HG02884 (cell line): ENCODE measurements at regions not wholly inside any gene's neighbourhood (a gene's known extent, or its start where the extent isn't known, plus 50 kb on each side); places are given as distances from the start of the nearest gene placed in this dataset.

Source experiments
- ATAC-seq: cut with Tn5 transposase; IDR thresholded peaks from one replicate; pipeline ENCODE4 v1.9.1; 2021; ENCODE audit warnings: mild to moderate bottlenecking, moderate library complexity; ENCODE audit not compliant: unreplicated experiment

GRCh38 chr13:106063591-106064313, 471.7 kb downstream of the EFNB2 start:
- ATAC-seq, result no peak

GRCh38 chr13:106061781-106062180, 473.7 kb downstream of the EFNB2 start:
- no peak for ATAC-seq

GRCh38 chr13:106056851-106057250, 478.6 kb downstream of the EFNB2 start:
- no peak for ATAC-seq

- ATAC-seq, result no peak
These were observed 483.2 kb downstream of the EFNB2 start for GRCh38 chr13:106052200-106052767.

- no peak for ATAC-seq
These were observed 486.3 kb downstream of the EFNB2 start for GRCh38 chr13:106049171-106049570.

GRCh38 chr13:106048386-106048785, 487.1 kb downstream of the EFNB2 start:
- ATAC-seq, result no peak

GRCh38 chr13:106047859-106048258, 487.6 kb downstream of the EFNB2 start:
- ATAC-seq, result no peak

GRCh38 chr13:106042996-106043581, 492.4 kb downstream of the EFNB2 start:
- no peak for ATAC-seq

GRCh38 chr13:106041445-106041844, 494.0 kb downstream of the EFNB2 start:
- ATAC-seq, result no peak

GRCh38 chr13:106038752-106039151, 496.7 kb downstream of the EFNB2 start:
- no peak for ATAC-seq

GRCh38 chr13:106036870-106037269, 498.6 kb downstream of the EFNB2 start:
- no peak for ATAC-seq

- no peak for ATAC-seq
These were observed 501.3 kb downstream of the EFNB2 start for GRCh38 chr13:106034201-106034600.

- no peak for ATAC-seq
These were observed 501.8 kb downstream of the EFNB2 start for GRCh38 chr13:106033659-106034058.

- ATAC-seq, result no peak
These were observed 503.0 kb downstream of the EFNB2 start for GRCh38 chr13:106032441-106032840.

GRCh38 chr13:106029676-106030290, 505.7 kb downstream of the EFNB2 start:
- ATAC-seq, result no peak

GRCh38 chr13:106028911-106029310, 506.6 kb downstream of the EFNB2 start:
- ATAC-seq, result no peak

- no peak for ATAC-seq
These were observed 523.9 kb downstream of the EFNB2 start for GRCh38 chr13:106011600-106011999.

GRCh38 chr13:106010836-106011235, 524.6 kb downstream of the EFNB2 start:
- no peak for ATAC-seq

- ATAC-seq, result no peak
These were observed 526.9 kb downstream of the EFNB2 start for GRCh38 chr13:106008540-106008939.

GRCh38 chr13:106007156-106007555, 528.3 kb downstream of the EFNB2 start:
- ATAC-seq, result no peak

- ATAC-seq, result no peak
These were observed 531.8 kb downstream of the EFNB2 start for GRCh38 chr13:106003651-106004050.

- ATAC-seq, result no peak
These were observed 534.0 kb downstream of the EFNB2 start for GRCh38 chr13:106001443-106001842.
